ENCODE measurements at regions not wholly inside any gene's neighbourhood (a gene's known extent, or its start where the extent isn't known, plus 50 kb on each side); places are given as distances from the start of the nearest gene placed in this dataset.

DNA sequence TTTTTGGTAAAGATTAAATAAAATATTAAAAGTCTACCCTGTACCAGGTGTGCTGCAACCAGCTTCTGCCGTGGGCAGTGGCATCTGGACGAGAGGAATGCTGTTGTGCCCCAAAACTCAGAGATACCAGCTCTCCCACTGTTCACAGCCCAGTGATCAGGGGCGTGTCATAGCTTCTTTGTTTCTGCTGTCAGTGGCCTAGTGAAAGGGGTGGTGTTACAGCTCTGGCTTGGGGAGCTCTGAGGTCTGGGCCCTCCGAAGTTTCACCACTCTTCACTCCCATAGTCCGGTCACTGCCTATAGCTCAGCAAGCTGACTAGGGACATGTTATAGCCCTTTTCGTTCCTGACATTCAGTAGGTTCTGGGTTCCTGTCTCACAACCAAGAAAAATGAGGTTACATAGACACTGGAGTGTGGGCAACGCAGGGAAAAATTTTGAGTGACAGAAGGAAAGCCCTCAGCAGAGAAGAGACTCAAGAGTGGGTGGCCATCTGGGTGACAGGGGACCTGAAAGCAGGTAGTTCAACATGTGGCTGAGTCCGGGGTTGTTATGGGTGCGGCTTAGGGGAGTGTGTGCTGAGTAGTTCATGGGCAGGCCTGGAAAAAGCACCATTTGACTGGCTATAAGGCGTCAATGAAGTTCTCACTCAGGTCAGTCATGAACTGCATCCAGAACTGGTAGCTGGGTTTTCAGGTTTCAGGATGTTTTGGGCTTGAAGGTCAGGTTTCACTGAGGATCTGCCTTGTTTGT, 1184.4 kb upstream of the PABPC4L start:
- TF ChIP-seq, protein P1, sequence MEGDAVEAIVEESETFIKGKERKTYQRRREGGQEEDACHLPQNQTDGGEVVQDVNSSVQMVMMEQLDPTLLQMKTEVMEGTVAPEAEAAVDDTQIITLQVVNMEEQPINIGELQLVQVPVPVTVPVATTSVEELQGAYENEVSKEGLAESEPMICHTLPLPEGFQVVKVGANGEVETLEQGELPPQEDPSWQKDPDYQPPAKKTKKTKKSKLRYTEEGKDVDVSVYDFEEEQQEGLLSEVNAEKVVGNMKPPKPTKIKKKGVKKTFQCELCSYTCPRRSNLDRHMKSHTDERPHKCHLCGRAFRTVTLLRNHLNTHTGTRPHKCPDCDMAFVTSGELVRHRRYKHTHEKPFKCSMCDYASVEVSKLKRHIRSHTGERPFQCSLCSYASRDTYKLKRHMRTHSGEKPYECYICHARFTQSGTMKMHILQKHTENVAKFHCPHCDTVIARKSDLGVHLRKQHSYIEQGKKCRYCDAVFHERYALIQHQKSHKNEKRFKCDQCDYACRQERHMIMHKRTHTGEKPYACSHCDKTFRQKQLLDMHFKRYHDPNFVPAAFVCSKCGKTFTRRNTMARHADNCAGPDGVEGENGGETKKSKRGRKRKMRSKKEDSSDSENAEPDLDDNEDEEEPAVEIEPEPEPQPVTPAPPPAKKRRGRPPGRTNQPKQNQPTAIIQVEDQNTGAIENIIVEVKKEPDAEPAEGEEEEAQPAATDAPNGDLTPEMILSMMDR (IDR thresholded peaks at IDR 0.05) = no peak
- TF ChIP-seq EP300 (IDR thresholded peaks at IDR 0.05) = no peak

Measured in gastroesophageal sphincter (tissue), 3 donors.